ENCODE measurements at regions not wholly inside any gene's neighbourhood (a gene's known extent, or its start where the extent isn't known, plus 50 kb on each side); places are given as distances from the start of the nearest gene placed in this dataset.
"Not testable (repeated sequence)": the region's sequence is repeated elsewhere in the genome, so short reads cannot be mapped to it uniquely, and the experiment has no call there.

GRCh38 chr7:65749518-65749917 lies 123.4 kb upstream of the VKORC1L1 start:
- DNase-seq, result no peak

DNA sequence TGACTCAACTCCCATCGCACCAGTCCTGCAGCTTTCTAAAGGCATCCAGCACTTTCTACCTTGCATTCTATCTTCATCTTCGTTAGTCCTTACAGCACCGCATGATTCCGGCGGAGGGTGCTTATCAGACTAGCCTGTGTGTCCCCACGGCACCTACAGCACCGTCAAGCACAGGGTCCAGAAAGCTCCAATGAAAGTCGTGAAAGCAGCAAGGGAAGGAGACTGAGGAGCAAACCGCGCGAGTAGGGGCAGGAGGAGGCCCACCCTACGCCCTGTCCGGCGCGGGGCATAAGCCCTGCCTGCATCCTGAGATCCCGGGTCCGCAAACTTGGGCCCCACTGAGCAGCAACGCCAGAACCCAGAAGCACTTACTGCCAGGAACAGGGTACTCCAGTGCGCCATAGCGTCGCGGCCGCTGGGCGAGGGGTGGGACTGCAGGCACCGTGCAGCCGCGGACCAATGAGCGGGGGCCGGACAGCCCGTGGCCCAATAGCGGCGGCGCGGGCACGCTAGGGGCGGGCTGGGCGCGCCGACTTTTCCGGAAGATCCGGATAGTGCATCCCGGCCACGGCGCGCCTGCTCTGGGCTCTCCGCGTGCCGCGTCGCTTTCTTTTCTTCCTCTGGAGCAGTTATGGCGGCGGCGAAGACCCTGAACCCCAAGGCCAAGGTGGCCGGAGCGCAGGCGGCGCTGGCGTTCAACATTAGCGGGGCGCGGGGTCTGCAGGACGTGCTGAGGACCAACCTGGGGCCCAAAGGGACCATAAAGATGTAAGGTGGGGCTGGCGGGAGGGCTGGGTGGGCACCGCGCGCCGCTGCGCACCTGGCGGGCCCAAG lies 122.1 kb upstream of the VKORC1L1 start:
- peak; percentile 94 for DNase-seq

DNA sequence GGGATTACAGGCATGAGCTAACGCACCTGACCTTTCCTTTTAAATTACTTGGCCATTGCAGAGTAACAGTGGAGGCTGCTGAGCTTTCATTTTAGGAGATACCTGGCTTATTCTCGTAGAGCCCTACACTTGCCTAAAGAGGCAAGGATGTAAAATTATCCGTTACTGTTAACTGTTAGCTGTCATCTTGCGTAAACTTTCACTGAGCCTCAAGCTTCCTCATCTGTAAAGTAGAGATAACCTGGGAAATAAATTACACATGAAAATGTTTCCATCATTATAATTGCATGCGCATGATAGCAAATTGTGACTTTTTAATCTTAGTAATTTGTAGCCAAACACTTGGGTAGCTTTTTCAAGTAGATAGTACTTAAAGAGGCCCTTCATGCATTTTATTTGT lies 118.8 kb upstream of the VKORC1L1 start:
- DNase-seq, result not testable (repeated sequence)

DNA sequence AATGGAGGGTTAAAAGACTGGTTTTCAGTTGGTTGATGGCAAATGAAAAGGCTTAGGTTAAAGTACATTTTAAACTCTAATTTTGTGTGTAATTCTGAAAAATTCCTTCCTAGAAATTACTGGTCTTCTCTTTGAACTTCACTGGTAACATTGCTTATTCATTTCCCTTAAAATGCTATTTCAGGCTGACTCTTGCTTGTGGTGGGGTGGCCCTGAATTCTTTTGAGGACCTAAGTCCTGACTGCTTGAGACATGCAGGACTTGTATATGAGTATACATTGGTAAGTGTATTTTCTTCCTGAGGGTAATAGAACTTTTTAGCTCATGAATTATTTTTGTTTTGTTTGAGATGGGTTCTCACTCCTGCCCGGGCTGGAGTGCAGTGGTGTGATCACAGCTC lies 113.9 kb upstream of the VKORC1L1 start:
- DNase-seq, result not testable (repeated sequence)

DNA sequence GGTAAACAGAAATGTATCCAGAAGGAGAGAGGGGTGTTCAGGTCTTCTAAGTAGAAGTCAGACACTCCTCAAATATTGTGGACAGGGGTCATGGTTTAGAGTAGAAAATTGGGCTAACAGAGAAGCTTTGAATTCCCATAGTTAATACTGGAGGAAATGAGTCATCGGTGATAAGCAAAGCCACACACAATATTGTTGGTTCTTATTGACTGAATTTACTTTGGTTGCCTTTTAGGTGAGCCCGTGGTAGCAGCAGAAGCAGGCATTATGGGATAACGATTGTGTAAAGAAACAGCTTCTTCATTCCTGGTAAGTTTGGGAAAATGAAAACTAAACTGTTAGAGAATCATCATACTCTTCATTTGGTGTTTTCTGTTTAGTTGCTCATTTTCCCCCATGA lies 110.2 kb upstream of the VKORC1L1 start:
- DNase-seq, result not testable (repeated sequence)

DNA sequence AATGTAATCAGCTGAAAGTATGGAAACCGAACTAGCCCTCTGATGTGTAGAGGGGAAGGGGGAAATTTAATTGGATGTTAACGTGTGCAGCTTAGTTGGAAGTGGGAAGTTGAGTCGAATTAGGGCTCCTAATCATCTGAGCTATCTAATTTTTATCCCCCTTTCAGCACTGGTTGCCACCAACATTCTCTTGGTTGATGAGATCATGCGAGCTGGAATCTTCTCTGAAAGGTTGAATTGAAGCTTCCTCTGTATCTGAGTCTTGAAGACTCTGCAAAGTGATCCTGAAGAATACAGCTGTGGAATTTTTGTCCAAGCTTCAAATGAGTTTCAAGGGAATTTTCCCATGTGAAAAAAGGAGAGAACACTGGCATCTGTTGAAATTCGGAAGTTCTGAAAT lies 109.8 kb upstream of the VKORC1L1 start:
- not testable (repeated sequence) for DNase-seq

GRCh38 chr7:65770473-65771225 lies 102.2 kb upstream of the VKORC1L1 start:
- peak; percentile 86 for DNase-seq

DNA sequence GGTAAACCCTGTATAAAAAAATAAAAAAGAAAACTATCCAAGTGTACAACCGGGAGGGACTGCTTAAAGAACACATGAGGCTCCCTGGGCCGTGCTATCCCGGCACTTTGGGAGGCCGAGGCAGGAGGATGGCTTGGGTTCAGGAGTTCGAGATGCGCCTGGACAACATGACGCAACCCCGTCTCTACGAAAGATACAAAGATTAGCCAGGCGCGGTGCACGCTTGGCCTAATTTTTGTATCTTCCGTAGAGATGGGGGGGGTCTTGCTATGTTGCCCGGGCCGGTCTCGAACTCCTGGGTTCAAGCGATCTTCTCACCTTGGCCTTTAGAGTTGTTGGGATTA lies 101.7 kb upstream of the VKORC1L1 start:
- DNase-seq, result not testable (repeated sequence)

DNA sequence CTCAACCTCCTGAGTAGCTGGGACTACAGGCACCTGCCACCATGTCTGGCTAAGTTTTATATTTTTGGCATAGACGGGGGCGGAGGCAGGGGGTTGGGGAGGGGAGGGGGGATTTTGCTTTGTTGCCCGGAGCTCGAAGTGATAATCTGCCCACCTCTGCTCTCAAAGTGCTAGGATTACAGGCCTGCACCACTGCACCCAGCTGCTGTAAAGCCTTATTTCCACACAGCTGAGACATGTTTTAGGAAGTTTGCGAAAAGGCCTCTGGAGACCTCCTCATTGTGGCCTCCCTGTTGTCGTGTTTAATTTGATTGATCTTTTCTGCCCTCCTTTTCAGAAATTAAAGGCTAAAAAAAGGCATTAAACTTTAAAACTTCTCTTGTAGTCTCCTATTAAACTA lies 96.2 kb upstream of the VKORC1L1 start:
- not testable (repeated sequence) for DNase-seq

- not testable (repeated sequence) for DNase-seq
Observed at GRCh38 chr7:65789943-65790342, 82.9 kb upstream of the VKORC1L1 start.

DNA sequence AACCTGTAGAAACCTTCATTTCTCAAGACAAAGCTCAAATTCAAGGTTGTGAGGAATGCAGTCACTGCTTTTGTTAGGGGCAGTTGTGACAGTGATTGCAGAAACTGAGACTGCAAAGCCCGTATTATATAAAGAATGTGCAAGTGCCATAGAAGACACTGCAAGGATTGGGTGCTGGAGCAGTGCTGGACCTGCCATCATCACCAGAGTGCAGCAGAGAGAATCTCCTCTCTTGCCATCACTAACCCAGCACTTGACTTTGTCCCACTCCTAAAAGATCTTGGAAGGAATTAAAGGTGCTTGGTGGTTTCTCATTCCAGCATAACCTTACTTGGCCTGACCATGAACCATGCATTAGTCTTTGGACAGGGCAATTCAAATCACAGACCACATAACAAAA lies 81.1 kb upstream of the VKORC1L1 start:
- not testable (repeated sequence) for DNase-seq

DNA sequence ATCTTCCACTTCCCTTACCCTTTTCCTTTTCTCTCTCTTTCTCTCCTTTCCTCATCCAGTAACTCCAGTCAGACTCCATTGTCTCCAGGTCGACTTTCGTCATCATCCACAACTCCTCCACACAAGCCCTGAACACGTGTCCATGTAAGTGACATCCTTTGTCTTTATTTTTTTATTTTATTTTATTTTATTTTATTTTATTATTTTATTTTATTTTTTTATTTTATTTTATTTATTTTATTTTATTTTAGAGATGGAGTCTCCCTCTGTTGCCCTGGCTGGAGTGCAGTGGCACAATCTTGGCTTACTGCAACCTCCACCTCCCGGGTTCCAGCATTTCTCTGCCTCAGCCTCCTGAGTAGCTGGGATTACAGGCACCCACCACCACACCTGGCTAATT lies 80.1 kb upstream of the VKORC1L1 start:
- DNase-seq, result not testable (repeated sequence)

DNA sequence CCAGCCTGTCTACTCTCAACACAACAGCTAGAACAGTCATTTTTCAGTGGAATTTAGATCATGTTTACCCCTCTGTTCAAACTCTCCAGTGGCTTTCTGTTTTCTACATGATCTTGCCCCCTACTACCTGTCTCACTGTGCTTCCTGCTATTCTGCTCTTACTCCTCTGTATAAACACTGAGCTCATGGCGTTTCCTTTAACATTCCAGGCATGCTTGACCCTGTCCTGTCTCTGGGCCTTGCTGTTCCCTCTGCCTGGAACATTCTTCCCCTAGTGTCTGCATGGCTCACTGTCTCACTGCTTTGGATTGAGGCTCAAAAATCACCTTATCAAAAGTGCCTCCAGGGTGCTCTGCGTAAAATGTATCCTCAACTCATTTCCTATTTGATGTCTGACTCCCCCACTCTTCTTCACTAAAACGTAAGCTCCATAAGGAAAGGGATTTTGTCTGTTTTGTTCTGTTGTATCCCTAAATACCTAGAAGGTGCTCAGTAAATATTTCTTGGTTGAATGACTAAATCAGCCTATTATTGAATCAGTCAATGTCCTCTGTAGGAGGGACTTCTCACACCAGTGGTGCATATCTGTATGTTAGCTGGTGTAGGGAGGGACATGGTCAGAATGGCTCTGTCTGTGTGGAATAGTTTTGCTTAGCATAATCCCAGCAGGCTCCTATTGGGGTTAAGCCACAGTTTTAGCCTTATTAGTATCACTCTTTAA lies 78.0 kb upstream of the VKORC1L1 start:
- not testable (repeated sequence) for DNase-seq

- DNase-seq, result not testable (repeated sequence)
Observed at GRCh38 chr7:65795392-65795716, 77.5 kb upstream of the VKORC1L1 start.

DNA sequence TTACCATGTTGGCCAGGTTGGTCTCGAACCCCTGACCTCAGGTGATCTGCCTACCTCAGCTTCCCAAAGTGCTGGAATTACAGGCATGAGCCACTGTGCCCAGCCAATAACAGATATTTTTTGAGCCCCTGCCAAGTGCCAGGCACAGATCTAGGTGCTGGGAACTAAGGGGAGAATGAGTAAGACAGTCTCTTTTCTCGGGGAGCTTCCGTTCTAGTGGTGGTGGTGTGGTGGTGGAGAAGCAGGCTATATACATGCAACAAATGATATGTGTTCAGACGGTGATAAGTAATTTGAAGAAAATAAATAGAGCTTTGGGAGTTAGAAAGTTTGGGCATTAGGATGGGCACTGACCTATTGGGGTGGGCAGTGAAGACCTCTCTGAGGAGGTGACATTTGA lies 76.7 kb upstream of the VKORC1L1 start:
- DNase-seq, result no peak

GRCh38 chr7:65797086-65797485 lies 75.8 kb upstream of the VKORC1L1 start:
- DNase-seq, result not testable (repeated sequence)

GRCh38 chr7:65797566-65797965 lies 75.3 kb upstream of the VKORC1L1 start:
- not testable (repeated sequence) for DNase-seq

- no peak for DNase-seq
Observed at GRCh38 chr7:65798111-65799075, 74.5 kb upstream of the VKORC1L1 start.

DNA sequence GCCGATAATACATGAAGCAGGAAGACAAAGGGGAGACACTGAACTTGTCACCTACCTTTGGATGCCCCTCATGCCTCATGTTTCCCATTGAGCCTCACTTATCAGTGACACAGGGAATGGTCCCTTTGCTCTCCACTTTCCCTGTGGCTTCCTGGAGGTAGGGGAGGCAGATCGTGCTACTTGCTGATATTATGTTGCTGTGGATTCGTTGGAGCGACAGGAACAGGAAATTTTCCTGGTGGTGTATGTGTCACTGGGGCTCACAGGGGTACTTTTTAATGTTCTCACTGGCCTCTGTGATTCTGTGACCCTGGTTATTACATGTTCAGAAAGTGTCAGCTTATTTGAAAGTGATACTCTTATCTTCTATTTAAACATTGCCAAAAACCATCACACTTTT lies 72.7 kb upstream of the VKORC1L1 start:
- not testable (repeated sequence) for DNase-seq

DNA sequence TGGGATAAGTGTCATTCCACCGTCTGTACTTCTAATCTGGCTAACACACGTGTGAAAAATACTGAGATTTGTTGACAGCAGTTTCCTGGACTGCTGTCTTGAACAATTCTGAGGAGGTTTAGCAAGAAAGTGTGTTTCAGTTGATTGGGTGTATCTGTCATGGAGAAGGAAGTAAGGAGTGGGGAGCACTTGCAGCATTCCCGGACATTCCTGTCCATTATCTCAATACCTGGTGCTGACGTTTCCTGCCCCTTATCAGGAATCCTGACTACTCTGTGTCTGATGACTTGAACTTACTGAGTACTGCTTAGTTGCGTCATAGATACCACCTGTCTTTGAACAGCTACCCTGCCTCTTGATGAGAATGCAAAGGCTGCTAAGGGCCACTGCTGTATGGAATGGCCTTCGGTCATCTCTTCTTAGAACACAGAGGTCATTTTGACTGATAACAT lies 72.0 kb upstream of the VKORC1L1 start:
- DNase-seq, result no peak

GRCh38 chr7:65804887-65805286 lies 68.0 kb upstream of the VKORC1L1 start:
- DNase-seq, result no peak

DNA sequence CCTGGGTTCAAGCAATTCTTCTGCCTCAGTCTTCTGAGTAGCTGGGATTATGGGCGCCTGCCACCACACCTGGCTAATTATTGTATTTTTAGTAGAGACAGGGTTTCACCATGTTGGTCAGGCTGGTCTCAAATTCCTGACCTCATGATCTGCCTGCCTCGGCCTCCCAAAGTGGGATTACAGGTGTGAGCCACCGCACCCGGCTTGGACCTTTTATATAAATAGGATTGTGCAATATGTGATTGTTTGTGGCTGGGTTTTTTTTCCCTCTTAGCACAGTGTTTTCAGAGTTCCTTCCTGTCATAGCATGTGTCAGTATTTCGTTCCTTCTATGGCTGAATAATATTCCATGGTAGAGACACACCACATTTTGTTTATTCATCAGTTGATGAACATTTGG lies 65.8 kb upstream of the VKORC1L1 start:
- DNase-seq, result not testable (repeated sequence)
